OCI-LY3 (cell line): ENCODE measurements at regions not wholly inside any gene's neighbourhood (a gene's known extent, or its start where the extent isn't known, plus 50 kb on each side); places are given as distances from the start of the nearest gene placed in this dataset.
"Not testable (repeated sequence)": the region's sequence is repeated elsewhere in the genome, so short reads cannot be mapped to it uniquely, and the experiment has no call there.

Experiments used
- EZH2phosphoT487 ChIP-seq: fragments of 200-600 bp; shearing (Covaris generic); IDR thresholded peaks from 2 replicates; pipeline ENCODE4 v1.6.1; 2018; ENCODE audit warnings: antibody characterized with exemption, mixed run types, low read depth
- TF ChIP-seq, protein P1 (sequence below): fragments of 200-600, 300-600 bp; sonication (generic); IDR thresholded peaks from 2 replicates; pipeline ENCODE4 v1.5.1; 2014; ENCODE audit warnings: antibody characterized with exemption, low read length, low read depth

DNA sequence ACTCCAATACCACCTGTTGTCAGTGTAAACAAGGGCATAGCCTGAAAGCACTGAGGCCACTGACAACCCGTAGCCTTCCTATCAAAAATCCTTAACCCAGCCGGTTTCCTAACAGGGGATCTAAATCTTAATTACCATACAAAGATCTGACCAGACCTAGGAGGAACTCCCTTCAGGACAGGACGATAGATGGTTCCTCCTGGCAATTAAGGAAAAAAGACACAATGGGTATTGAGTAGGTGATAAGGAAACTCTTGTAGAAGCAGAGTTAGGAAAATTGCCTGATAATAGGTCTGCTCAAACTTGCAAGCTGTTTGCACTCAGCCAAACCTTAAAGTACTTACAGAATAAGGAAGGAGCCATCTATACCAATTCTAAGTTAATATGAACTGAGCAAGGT lies 1517.3 kb upstream of the RAG2 start:
- TF ChIP-seq, protein P1, sequence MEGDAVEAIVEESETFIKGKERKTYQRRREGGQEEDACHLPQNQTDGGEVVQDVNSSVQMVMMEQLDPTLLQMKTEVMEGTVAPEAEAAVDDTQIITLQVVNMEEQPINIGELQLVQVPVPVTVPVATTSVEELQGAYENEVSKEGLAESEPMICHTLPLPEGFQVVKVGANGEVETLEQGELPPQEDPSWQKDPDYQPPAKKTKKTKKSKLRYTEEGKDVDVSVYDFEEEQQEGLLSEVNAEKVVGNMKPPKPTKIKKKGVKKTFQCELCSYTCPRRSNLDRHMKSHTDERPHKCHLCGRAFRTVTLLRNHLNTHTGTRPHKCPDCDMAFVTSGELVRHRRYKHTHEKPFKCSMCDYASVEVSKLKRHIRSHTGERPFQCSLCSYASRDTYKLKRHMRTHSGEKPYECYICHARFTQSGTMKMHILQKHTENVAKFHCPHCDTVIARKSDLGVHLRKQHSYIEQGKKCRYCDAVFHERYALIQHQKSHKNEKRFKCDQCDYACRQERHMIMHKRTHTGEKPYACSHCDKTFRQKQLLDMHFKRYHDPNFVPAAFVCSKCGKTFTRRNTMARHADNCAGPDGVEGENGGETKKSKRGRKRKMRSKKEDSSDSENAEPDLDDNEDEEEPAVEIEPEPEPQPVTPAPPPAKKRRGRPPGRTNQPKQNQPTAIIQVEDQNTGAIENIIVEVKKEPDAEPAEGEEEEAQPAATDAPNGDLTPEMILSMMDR = not testable (repeated sequence)
- not testable (repeated sequence) for TF ChIP-seq EZH2phosphoT487
